Spleen (tissue), 11 donors: ENCODE measurements at regions not wholly inside any gene's neighbourhood (a gene's known extent, or its start where the extent isn't known, plus 50 kb on each side); places are given as distances from the start of the nearest gene placed in this dataset.

Experiments
- DNase-seq: peaks from one replicate; pipeline ENCODE4 v3.0.0-alpha.2; 2020
- H3K27ac ChIP-seq, 8 donors: fragments of 200-600 bp; sonication (generic) in 7 of 8; 1 replicate in 4 of 8; 2 replicates in 4 of 8; pipeline versions ENCODE4 v1.5.0 to v1.8.0; 2016 to 2021; ENCODE audit warnings: inconsistent platforms in 4 of 8, mild to moderate bottlenecking in 4 of 8, moderate library complexity in 1 of 8
- H3K27me3 ChIP-seq, 7 donors: fragments of 200-600 bp; sonication (generic) in 6 of 7; replicated peaks in 1 of 7; 1 replicate in 4 of 7; 2 replicates in 3 of 7; pipeline versions ENCODE4 v1.5.0 to v1.8.0; 2016 to 2021; ENCODE audit warnings: inconsistent platforms in 3 of 7, mild to moderate bottlenecking in 1 of 7
- H3K36me3 ChIP-seq, 6 donors: fragments of 200-600 bp; sonication (generic) in 5 of 6; 1 replicate in 4 of 6; 2 replicates in 2 of 6; pipeline versions ENCODE4 v1.5.0 to v1.8.0; 2016 to 2021; ENCODE audit warnings: inconsistent platforms in 2 of 6
- H3K4me1 ChIP-seq, 6 donors: fragments of 200-600 bp; sonication (generic) in 5 of 6; 1 replicate in 3 of 6; 2 replicates in 3 of 6; pipeline versions ENCODE4 v1.5.0 to v1.8.0; 2016 to 2021; ENCODE audit warnings: inconsistent platforms in 3 of 6
- H3K4me3 ChIP-seq, 8 donors: fragments of 200-600 bp; sonication (generic) in 7 of 8; 1 replicate in 4 of 8; 2 replicates in 4 of 8; pipeline versions ENCODE4 v1.5.0 to v1.8.0; 2016 to 2021; ENCODE audit warnings: inconsistent platforms in 4 of 8, mild to moderate bottlenecking in 4 of 8, moderate library complexity in 2 of 8
- H3K9me3 ChIP-seq, 8 donors: fragments of 200-600 bp; sonication (generic) in 7 of 8; 1 replicate in 4 of 8; 2 replicates in 4 of 8; pipeline versions ENCODE4 v1.5.0 to v1.8.0; 2016 to 2021; ENCODE audit warnings: inconsistent platforms in 4 of 8
- CTCF ChIP-seq, 11 experiments: fragments of 200-600 bp in 7 of 11; fragments of 450-650 bp in 4 of 11; sonication (generic) in 4 of 11; IDR thresholded peaks in 8 of 11; conservative IDR thresholded peaks in 3 of 11; 1 replicate in 7 of 11; 2 replicates in 4 of 11; pipeline versions ENCODE4 v1.4.0 to v1.8.0; 2016 to 2021; ENCODE audit warnings: antibody characterized with exemption in 11 of 11, inconsistent platforms in 4 of 11, mild to moderate bottlenecking in 1 of 11
- POLR2A ChIP-seq, 3 donors: fragments of 450-650 bp; IDR thresholded peaks; one replicate each; pipeline ENCODE4 v1.5.1; 2017; ENCODE audit warnings: antibody characterized with exemption in 3 of 3, mild to moderate bottlenecking in 1 of 3
- POLR2AphosphoS5 ChIP-seq, 3 donors: sonication (generic); formaldehyde crosslinking; IDR thresholded peaks; one replicate each; pipeline ENCODE4 v1.5.1; 2017; ENCODE audit warnings: antibody characterized with exemption in 3 of 3
- WGBS, 5 donors: extraction: QIAGEN DNeasy Blood & Tissue Kit in 3 of 5; methylation state at CpG; one replicate each; pipeline versions ENCODE4 v1.1.5 to v1.1.7; 2013 to 2018; 5-methylcytosine and 5-hydroxymethylcytosine counted together
- intact Hi-C: fragments of 100-400 bp; cut with DNase I; formaldehyde crosslinking; loops from one replicate; pipeline ENCODE4 v1.15.0; 2023; ENCODE audit warnings: low total_unique reads
- donor health status: healthy with polysubstance abuse.
- donor health status: DM: no; HTN: no; CAD: no; lungs with moderate emphysema.
- donor health status: DM: no; HTN: no; CAD: no.
- donor health status: Bipolar disorder and iron deficiency.
- donor health status: healthy.
- donor health status: DM: no; HTN: no; CAD: no.
- donor health status: DM: yes; HTN: yes; CAD: no.

- Histone ChIP-seq H3K27ac (no peak overlapping the region), H3K9me3 (no peaks in the 10 kb centered on the region), H3K4me3 (no peak overlapping the region), H3K4me1 (no peaks in the 10 kb centered on the region), H3K36me3 (no peaks in the 10 kb centered on the region), H3K27me3 (no peaks in the 10 kb centered on the region)
- intact Hi-C loops: no loop called here
- no peak for DNase-seq
- TF ChIP-seq CTCF (IDR thresholded peaks at IDR 0.05 in 8 of 11, conservative IDR thresholded peaks at IDR 0.05 in 3 of 11): no peak
- no peak for TF ChIP-seq POLR2AphosphoS5 (IDR thresholded peaks at IDR 0.05)
- no peak for TF ChIP-seq POLR2A (IDR thresholded peaks at IDR 0.05)
- 84 to 93% (median 88%) methylated on average over 2 of the region's 2 CpGs for WGBS, 5 donors
Observed at GRCh38 chr9:78791779-78792178, 494.9 kb downstream of the PSAT1 start.

GRCh38 chr9:78792745-78793144, 495.8 kb downstream of the PSAT1 start:
- no peaks in the 10 kb centered on the region for H3K4me1 ChIP-seq
- DNase-seq: no peak
- no peaks in the 10 kb centered on the region for H3K36me3 ChIP-seq
- H3K9me3 ChIP-seq: no peaks in the 10 kb centered on the region
- H3K27me3 ChIP-seq: no peaks in the 10 kb centered on the region
- no peak overlapping the region for H3K4me3 ChIP-seq
- 60 to 74% (median 70%) methylated on average over 3 of the region's 3 CpGs for WGBS, 5 donors
- intact Hi-C loops: no loop called here
- no peak for TF ChIP-seq POLR2AphosphoS5 (IDR thresholded peaks at IDR 0.05)
- no peak for TF ChIP-seq POLR2A (IDR thresholded peaks at IDR 0.05)
- no peak for TF ChIP-seq CTCF (IDR thresholded peaks at IDR 0.05 in 8 of 11, conservative IDR thresholded peaks at IDR 0.05 in 3 of 11)
- H3K27ac ChIP-seq: no peak overlapping the region

GRCh38 chr9:78805771-78806170, 508.8 kb downstream of the PSAT1 start:
- no peak overlapping the region for H3K4me3 ChIP-seq
- 95 to 100% (median 99%) methylated on average over 2 of the region's 2 CpGs for WGBS, 5 donors
- DNase-seq: no peak
- no peaks in the 10 kb centered on the region for H3K36me3 ChIP-seq
- H3K27ac ChIP-seq: no peak overlapping the region
- no peaks in the 10 kb centered on the region for H3K4me1 ChIP-seq
- H3K9me3 ChIP-seq: no peaks in the 10 kb centered on the region
- TF ChIP-seq CTCF (IDR thresholded peaks at IDR 0.05 in 8 of 11, conservative IDR thresholded peaks at IDR 0.05 in 3 of 11): no peak
- no peak for TF ChIP-seq POLR2AphosphoS5 (IDR thresholded peaks at IDR 0.05)
- no peak for TF ChIP-seq POLR2A (IDR thresholded peaks at IDR 0.05)
- intact Hi-C loops: no loop called here
- H3K27me3 ChIP-seq: no peaks in the 10 kb centered on the region

GRCh38 chr9:78806492-78807160, 509.7 kb downstream of the PSAT1 start:
- no peak for DNase-seq

More at GRCh38 chr9:78806492-78807160, 509.7 kb downstream of the PSAT1 start:
- no peak overlapping the region for H3K27ac ChIP-seq
- intact Hi-C loops: no loop called here
- H3K4me3 ChIP-seq: no peak overlapping the region
- no peak for TF ChIP-seq POLR2A (IDR thresholded peaks at IDR 0.05)
- no peak for TF ChIP-seq POLR2AphosphoS5 (IDR thresholded peaks at IDR 0.05)
- no peak for TF ChIP-seq CTCF (IDR thresholded peaks at IDR 0.05 in 8 of 11, conservative IDR thresholded peaks at IDR 0.05 in 3 of 11)
- H3K4me1 ChIP-seq: no peaks in the 10 kb centered on the region
- 61 to 77% (median 71%) methylated on average over 4 of the region's 4 CpGs for WGBS, 5 donors
- no peaks in the 10 kb centered on the region for H3K36me3 ChIP-seq
- no peaks in the 10 kb centered on the region for H3K9me3 ChIP-seq
- no peaks in the 10 kb centered on the region for H3K27me3 ChIP-seq
